Fibroblast of skin of left quadriceps (primary cell): ENCODE measurements at regions not wholly inside any gene's neighbourhood (a gene's known extent, or its start where the extent isn't known, plus 50 kb on each side); places are given as distances from the start of the nearest gene placed in this dataset.
"Not testable (repeated sequence)": the region's sequence is repeated elsewhere in the genome, so short reads cannot be mapped to it uniquely, and the experiment has no call there.

Experiments used
- DNase-seq, 2 experiments: peaks; one replicate each; pipeline ENCODE4 v3.0.0-alpha.2; 2013; ENCODE audit warnings: low read depth in 2 of 2

DNA sequence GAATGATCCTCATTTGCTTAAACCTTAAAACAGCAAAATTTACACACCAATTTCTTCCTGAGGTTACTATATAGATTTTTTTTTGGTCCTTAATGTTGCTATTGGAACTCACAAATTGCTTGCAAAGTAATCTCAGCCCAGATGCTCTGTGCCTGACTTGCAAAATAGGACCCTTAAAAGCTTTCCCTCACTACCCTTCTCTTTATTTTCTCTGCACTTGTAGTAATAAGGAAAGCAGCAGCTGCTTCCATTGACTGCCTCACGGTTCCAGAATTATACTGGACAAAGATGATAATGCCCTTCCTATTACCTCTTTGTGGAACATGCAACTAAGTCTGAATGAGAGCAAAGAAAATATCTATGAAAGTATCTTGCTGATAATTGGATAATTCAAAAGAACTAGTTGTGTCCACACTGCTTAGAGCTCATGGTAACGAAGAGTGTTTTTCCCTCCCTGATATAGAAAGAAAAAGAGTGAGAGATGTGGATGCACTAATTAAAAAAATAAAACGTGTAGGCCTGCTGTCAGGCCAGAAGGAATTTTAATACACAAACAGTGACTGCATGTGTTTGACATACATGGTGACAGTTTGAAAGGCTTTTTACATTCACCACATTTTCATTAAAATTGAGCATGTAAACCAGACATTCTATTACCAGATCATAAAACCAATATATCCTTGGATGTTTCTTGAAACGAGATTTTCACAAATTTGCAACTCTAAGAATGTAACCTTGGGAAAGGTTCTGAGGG lies 783.1 kb downstream of the GBE1 start:
- DNase-seq = no peak

DNA sequence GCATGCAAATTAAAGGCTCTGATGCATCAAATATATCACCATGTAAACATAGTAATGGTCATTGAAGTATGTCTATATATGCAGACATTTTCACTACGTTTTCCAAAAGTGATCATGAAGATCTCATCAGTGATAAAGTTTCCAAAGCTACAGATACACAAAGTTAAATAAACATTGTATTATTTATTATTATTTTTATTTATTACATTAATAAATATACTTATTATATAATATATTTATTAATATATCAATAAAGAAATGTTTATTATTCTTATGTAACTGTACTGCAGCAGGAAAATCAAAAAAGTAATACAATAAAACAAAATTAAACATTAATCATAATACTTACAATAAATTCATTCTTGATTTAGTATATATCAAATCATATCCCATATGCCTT lies 791.2 kb downstream of the GBE1 start:
- no peak for DNase-seq

DNA sequence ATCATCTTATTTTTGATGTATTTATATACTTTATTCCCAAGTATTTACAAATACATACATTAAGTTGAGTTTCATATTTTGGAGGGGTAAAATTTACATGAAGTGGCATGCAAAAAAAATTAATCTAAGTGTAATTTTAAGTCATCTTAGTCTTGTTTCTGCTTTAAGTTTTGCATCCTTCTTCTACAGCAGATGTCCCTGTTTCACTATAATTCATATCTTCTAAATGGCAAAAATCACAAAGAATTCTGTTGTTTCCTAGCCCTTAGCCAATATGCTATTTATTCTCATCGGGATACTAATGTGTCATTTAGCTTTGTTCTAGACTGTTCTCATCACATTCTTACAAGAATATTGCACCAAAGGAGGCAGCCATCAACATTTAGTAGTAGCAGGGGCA lies 831.9 kb downstream of the GBE1 start:
- DNase-seq = no peak

DNA sequence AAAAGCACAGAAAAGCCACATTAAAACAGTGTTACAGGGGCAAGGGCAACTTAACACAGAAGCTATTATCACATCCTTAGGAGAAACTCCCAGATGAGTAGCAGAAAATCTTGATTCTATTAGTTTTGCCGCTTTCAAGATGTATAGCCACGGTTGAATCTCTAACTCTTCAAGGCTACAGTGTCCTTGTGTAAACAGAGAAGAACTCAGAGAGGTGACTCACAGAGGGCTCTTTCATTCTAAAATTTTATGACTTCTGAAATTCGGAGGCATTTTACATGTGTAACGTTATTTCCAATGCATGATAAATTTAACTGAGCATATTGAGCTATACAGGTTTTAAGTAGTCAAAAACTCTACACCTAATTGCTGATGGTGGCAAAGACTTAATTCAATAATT lies 846.6 kb downstream of the GBE1 start:
- DNase-seq = no peak

DNA sequence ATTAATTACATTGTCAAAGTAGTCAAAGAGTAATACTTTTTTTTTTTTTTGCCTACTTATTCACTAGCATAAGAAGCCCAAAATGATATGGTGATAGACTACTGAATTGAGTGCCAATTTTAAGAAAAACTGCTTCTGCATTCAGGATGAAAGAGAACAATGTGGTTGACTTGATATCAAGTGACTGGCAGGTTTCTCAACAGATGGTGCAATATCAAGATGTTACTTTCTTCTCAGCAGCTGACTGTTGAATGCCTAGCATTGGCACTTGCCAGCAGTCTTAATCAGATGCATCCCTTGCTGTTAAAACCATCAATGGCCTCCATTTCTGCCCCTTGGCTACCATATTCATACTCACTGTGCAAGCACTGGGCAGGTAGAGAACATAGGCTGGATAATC lies 863.2 kb downstream of the GBE1 start:
- DNase-seq = no peak

DNA sequence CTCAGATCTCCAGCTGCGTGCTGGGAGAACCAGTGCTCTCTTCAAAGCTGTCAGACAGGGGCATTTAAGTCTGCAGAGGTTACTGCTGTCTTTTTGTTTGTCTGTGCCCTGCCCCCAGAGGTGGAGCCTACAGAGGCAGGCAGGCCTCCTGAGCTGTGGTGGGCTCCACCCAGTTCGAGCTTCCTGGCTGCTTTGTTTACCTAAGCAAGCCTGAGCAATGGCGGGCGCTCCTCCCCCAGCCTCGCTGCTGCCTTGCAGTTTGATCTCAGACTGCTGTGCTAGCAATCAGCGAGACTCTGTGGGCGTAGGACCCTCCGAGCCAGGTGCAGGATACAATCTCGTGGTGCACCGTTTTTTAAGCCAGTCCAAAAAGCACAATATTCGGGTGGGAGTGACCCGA lies 864.4 kb downstream of the GBE1 start:
- DNase-seq = not testable (repeated sequence)

DNA sequence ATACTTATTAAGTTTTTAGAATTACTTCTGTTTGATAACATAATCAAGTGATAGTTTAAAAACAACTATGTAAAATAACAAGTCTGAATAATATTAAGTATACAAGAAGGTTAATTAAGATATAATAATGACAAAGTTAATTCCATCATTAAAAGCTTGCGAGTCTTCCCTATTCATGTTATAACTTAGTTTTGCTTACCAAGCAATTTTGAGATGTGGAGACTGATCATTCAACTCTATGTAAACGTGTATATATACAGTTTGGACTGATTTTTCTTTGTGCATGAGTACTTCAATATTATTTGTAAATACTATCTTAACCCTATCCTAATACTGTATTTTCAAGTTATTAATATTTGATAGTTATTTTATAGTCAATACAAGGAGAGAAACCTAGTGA lies 870.9 kb downstream of the GBE1 start:
- no peak for DNase-seq

DNA sequence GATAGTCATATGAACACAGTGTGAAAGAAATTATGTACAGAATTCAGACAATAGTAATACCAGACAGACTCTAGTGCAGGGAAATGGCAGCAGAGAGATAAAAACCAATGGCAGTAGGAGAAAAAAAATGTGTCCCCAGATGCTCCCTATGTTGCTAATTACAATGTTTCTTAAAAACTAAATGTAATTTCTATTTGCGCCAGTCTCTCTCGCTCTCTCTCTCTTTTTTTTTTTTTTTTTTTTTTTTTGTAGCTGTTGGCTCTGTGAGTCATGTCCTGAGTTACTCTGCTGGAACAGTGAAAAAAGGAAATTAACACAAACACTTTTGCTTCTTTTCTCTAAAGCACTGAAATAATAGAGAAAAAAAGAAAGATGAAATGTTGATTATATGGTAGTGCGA lies 871.9 kb downstream of the GBE1 start:
- no peak for DNase-seq

DNA sequence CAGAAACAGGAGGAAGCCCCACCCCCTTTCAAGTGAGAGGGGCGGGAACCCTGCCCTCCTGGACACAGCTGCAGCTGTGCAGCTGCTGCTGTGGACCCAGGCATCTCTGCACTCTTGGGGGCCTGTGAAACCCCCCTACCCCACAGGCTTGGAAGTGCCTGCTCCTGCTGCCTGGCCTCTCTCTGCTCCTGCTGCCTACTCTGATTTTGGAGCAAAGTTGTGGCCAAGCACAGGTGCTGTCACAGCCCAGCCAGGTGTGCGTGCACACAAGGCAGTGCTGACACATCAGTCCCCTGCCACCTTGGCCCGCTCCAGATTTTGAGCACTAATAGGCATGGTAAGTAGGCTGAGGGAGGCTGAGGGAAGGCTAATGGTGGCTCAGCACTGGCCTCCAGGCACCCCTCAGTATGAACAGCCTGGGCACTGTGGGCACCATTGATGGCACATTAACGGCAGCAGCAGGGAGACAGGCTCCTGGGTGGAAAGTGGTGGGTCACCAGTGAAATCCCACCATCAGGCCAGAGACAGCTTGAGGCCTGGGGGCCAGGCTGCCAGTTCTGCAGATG lies 890.9 kb downstream of the GBE1 start:
- DNase-seq = no peak

DNA sequence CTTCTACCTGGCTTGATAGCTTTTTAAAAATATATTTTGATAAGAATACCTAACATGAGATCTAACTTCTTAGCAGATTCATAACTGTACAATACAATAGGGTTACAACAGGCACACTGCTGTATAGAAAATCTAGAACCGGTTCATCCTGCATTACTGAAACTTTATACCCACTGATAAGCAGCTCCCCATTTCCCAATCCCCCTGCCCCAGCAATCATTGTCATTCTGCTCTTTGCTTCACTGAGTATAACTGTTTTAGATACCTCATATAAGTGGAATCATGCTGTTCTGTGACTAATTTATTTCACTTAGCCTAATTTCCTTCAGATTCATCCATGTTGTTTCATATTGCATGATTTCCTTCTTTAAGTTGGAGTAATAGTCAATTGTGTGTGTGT lies 906.0 kb downstream of the GBE1 start:
- DNase-seq = no peak

DNA sequence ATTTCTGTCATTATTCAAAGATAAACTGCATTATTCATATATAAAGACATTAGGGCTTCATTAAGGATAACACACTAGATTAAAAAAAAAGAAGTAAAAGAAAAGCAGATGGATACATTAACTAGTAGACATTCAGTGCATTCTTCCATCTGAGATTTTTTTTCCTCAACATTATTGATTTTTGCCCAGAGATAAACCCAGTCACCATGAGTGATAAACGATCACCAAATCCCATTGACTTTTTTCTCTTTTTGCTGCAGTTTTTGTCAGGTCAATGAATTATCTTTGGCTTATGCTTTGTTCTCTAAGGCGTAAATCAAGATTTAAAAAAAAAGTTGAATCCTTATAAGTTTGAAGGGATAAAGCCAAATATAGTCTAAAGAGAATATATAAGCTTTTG lies 925.0 kb downstream of the GBE1 start:
- DNase-seq = no peak

DNA sequence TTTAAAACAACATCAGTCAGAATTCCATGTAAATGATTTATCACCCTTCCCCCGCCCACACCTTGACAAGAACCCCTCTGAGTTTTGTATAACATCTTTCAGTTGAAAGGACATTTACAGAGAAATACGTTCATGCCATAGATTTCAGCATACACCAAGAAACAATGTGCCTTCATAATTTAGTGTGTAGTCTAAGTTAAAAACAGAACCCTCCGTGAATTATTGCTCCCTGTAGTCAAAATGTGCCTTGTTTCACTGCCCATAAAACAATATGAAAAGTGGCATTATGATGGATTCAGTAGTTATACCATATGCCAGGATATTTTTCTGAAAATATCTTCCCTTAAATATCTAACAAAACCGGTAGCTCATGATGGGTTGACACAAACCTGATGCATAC lies 953.9 kb downstream of the GBE1 start:
- DNase-seq = no peak

DNA sequence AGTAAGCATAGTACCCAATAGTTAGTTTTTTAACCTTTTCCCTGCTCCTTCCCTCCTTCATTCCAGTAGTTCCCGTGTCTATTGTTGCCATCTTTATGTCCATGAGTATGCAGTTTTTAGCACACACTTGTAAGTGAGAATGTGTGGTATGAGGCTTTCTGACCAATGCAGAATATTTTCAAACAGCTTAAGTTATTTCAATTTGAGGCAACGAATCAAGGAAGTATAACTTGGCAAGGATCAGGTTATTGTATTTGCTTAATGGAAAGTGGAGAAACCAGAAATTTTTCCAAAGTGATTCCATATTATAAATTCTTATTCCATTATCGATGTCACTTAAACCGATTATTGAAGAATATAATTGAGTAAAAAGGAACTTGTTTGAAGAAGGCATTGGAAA lies 954.8 kb downstream of the GBE1 start:
- DNase-seq = no peak

DNA sequence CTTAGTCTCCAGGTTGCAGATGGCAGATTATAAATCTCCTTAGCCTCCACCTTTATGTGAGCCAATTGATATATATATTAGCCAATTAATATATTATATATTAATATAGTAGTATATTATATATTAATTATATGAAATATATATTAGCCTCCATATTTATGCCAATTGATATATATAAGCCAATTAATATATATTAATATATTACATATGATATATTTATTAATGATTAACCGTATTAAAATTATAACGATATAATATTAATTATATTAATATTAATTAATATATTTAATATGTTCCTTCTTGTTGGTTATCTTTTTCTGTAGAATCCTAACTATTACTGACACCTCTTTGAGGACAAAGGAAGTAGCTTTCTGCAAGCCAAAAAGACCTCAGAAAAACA lies 972.5 kb downstream of the GBE1 start:
- DNase-seq = no peak

DNA sequence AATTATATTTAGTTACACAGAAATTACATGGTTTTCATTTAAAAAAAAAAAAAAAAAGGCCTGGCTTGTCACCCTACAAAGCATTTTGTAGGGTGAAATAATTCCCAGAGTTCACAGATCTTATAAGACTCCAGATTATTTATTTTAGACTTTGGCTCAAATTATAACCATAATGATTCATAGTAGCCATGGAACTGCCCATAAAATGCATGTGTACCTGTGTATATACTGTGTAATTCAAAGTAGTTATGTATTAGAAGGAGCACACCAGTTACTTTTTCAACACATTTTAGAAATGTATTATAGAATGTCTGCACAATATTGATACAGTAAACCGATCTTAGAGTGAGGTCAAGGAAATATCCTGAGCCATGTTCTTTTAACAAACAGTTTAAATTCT lies 975.6 kb downstream of the GBE1 start:
- no peak for DNase-seq

DNA sequence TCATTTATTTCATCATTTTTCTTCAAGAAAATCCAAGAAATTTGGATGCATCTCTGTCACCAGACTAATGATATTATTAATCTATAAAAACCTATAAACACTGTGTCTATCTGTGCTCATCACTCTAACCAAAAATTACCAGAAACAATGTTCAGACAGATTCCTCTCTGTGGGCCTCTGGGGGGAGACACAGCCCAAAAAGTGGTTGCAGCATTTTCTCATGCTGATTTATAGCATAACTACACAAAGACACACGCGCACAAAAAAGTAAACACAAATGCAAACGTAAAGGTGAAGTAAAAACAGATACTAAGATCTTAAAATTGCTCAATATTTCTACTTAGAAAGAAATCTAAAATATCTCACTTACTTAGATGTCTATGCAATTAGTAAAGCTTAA lies 976.0 kb downstream of the GBE1 start:
- DNase-seq = no peak

DNA sequence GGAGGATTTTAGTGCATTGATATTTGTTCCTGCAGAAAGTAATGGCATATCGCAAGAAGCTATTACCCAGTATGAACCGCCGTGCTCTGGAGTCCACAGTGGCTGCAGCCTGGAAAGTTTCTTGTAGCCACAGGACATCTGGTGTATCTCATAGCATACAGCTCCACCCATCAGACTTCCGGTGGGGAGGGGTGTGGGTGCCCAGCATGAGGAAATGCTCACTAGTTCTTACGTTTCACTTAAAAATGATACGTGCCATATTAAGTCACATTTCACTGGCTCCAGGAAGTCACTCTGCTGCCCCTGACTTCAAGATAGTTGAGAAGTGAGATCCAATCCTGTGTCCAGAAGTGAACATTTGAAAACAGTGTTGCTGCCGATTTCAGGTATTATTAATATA lies 990.4 kb downstream of the GBE1 start:
- DNase-seq = no peak

DNA sequence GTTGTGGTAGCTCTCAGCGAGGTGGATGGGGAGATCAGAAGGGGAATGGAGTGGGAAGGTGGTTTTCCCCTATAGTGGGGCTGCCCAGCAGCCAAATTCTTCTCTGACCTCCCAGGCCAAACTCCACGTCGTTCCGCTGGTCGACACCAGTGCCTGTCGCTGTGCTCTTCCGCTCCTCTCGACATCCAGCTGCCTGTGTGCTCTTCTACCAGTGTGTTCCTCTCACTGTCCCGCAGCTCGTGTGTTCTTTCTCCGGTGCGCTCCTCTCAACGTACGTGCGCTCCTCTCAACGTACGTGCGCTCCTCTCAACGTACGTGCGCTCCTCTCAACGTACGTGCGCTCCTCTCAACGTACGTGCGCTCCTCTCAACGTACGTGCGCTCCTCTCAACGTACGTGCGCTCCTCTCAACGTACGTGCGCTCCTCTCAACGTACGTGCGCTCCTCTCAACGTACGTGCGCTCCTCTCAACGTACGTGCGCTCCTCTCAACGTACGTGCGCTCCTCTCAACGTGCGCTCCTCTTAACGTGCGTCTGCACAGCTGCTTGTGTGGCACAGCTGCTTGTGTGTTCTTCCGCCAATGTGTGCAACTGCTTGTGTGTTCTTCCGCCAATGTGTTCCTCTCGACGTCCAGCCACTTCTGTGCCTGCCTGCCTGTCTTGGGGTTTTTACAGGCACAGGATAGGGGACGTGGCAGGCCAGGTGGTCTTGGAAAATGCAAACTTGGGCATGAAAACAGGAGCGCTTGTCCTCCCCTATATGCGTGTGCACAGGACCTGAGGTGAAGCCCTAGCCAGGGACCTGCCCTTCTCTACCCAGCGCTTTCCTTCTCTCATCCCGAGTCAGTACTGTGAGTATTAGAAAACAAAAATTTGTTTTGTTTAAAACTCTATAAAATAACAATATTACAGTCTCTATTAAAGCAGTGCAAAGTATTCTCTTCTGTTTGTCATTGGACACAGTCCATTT lies 991.1 kb downstream of the GBE1 start:
- DNase-seq = no peak

DNA sequence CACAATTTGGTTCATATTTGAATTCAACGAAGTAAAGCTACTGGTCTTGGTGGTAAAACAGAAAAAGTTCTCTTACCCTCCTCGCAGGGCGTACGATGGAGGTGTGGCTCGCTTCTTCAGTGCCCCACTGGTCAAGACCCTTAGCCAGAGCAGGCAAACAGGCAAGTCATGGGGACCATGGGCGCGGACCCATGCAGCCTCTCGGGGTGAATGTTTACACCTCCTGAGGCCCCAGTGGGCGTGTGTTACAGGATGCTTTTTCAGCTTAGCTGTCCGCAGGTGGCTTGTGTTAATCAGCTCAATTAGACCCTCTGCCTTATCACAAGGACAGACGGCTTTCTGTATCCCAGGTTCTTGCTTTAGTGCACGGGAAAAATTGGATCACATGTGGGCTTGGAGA lies 991.8 kb downstream of the GBE1 start:
- no peak for DNase-seq

DNA sequence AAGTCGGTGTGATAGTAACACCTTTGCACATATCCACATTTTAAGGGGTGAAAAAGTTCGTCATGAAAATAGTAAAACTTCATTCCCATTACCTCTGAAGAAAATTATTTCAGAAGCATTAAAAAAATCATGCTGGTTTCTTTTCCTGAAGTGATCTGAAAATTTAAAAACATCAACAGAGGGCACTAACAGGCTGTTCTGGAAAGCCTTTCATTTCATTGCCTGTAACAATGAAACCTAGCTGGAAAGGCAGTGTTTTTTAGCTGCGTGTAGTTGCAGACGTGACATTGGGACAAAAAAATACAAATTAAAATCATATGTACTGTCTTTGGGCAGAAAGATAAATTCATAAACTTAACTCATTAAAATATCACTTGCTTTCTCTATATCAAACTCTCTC lies 993.8 kb downstream of the GBE1 start:
- DNase-seq = no peak

DNA sequence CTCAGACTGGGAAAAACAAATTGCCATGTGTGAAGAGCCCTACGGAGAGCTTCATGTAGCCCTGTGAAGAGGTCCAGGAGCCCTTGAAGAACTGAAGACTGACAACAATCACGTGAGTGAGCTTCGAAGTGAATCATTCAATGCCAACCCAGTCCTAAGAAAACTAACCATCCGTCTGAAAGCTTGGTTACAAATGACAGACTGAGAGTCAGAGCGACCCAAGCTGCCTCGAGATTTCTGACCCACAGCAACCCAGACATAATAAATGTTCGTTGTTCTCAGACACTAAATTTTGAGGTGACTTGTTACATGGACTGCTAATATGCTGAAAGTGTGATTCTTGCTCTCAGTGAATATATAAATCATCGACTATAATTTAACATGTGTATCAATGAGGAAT lies 987.2 kb upstream of the ROBO1 start:
- DNase-seq = no peak

DNA sequence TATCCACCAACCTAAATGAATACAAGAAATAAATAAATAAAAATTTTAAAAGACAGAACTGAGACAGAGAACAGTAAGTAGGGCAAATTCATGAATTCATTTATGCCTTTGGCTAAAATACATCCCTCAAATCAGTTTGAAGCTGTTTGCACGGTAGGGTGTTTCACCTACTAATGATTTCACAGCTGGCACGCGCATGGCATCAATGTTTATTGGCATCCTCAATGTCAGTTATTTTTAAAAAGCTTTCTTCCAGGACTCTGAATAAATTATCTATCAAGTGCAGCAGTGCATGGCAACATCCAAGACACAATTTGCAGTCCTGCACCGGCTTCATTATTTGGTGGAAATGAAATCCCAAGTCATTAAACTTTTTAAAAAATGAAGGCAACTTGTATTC lies 985.2 kb upstream of the ROBO1 start:
- DNase-seq = no peak

DNA sequence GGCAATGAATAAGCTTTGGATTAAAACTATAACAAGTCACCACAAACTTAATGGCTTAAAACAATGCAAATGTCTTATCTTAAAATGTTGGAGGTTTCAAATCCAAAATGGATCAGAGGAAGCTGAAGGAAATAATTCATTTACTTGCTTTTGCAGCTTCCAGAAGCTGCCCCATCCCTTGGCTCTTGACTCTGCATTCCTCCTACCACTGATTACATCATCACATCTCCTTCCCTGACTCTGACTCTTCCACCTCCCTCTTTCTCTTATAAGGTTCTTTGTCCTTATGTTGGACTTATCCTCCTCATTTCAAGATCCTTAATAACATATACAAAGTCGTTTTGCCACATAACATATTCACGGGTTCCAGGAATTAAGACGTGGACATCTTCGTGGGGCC lies 982.8 kb upstream of the ROBO1 start:
- DNase-seq = no peak
